ENCODE measurements at regions not wholly inside any gene's neighbourhood (a gene's known extent, or its start where the extent isn't known, plus 50 kb on each side); places are given as distances from the start of the nearest gene placed in this dataset.

DNA sequence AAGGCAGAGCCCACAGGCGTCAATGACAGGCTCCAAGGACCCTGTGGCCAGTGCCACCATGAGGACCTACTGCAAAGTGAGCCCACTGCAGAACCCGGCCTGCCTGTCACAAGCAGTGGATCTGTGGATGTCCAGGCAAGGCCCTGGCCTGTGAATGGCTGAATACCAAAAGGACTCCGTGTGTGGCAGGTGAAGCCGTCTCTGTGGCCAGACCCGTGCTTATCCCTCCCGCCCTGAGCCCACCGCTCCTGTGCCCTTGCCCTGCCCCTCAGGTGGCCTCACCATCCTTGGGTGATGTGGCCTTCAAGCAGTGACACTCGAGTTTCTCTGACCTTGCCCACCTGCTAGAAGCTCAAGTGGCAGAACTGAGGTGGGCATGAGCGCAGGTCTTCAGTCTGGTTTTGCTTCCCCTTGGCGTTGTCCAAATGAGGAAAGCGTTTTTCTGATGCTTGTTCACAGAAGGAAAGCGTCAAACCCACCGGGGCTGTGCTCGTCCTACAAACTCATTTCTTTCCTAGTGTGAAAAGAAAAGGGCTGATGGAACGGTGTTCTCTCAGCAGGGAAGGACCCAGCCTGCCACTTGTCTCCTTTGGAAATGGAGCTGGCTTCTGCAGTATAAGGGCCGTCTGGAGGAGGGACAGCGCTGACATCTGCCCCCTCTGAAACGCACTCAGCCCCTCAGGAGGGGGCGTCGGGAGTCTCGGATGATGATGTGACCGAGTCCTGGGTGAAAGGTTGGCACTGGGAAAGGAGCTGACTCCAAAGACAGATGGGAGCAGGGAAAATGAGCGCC, 377.7 kb upstream of the IRX4 start:
- DNase-seq (ENCODE audit: low read depth) = no peak
- H3K4me3 ChIP-seq (ENCODE audit: low read depth, low read length) = no peak overlapping the region
- TF ChIP-seq, protein P1, sequence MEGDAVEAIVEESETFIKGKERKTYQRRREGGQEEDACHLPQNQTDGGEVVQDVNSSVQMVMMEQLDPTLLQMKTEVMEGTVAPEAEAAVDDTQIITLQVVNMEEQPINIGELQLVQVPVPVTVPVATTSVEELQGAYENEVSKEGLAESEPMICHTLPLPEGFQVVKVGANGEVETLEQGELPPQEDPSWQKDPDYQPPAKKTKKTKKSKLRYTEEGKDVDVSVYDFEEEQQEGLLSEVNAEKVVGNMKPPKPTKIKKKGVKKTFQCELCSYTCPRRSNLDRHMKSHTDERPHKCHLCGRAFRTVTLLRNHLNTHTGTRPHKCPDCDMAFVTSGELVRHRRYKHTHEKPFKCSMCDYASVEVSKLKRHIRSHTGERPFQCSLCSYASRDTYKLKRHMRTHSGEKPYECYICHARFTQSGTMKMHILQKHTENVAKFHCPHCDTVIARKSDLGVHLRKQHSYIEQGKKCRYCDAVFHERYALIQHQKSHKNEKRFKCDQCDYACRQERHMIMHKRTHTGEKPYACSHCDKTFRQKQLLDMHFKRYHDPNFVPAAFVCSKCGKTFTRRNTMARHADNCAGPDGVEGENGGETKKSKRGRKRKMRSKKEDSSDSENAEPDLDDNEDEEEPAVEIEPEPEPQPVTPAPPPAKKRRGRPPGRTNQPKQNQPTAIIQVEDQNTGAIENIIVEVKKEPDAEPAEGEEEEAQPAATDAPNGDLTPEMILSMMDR (IDR thresholded peaks at IDR 0.05; ENCODE audit: control insufficient read depth, extremely low read depth, insufficient read depth) = no peak

DNA sequence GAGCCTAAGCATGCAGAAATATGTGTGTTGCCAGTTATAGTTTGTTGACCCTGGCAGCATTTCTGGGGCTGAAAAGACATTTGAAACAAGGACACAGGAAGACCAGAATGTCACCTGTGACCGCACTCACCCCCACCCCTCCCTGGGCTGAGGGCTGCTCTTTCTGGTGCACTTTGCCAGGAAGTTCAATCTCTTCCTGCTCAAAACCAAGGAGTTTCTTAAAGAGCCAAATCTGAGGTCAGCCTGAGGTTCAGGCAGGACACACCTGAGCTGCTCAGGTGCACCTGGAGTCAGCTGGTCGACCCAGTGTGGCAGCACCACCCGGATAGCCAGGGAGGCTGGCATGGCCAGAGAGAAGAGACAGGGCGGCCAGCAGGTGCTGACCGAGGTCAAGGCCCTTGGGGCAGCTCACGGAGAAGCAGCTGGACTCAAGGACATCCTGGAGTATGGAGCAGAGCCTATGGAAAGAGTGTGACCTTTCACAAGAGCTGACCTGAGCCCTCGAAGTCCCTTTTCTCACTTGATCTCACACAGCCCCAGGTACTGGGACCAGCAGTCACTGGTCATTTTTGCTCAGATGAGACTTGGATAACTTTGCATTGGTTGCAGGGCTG, 376.9 kb upstream of the IRX4 start:
- TF ChIP-seq, protein P1 (IDR thresholded peaks at IDR 0.05; ENCODE audit: control insufficient read depth, extremely low read depth, insufficient read depth) = no peak
- no peak overlapping the region for H3K4me3 ChIP-seq (ENCODE audit: low read depth, low read length)
- no peak for DNase-seq (ENCODE audit: low read depth)

DNA sequence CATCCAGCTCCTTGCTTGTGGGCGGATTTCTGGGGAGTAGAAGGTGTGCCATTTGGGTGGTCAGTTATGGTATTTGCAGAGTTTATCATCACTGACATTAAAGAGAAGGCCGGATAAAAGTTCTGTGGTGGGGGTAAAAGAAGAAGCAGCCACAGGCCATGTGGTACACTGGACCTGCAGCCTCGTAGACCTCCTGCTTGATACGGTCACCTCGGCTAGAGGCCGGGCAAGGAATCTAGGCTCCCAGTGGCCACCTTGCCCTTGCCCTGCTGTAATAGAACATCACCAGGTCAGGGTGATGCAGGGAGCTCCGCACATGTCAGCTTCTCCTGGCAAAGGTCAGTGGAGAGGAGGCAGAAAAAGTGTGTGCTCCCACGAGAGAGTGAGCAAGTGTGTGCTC, 376.1 kb upstream of the IRX4 start:
- no peak for DNase-seq (ENCODE audit: low read depth)
- TF ChIP-seq, protein P1 (IDR thresholded peaks at IDR 0.05; ENCODE audit: control insufficient read depth, extremely low read depth, insufficient read depth) = no peak
- H3K4me3 ChIP-seq (ENCODE audit: low read depth, low read length) = no peak overlapping the region

DNA sequence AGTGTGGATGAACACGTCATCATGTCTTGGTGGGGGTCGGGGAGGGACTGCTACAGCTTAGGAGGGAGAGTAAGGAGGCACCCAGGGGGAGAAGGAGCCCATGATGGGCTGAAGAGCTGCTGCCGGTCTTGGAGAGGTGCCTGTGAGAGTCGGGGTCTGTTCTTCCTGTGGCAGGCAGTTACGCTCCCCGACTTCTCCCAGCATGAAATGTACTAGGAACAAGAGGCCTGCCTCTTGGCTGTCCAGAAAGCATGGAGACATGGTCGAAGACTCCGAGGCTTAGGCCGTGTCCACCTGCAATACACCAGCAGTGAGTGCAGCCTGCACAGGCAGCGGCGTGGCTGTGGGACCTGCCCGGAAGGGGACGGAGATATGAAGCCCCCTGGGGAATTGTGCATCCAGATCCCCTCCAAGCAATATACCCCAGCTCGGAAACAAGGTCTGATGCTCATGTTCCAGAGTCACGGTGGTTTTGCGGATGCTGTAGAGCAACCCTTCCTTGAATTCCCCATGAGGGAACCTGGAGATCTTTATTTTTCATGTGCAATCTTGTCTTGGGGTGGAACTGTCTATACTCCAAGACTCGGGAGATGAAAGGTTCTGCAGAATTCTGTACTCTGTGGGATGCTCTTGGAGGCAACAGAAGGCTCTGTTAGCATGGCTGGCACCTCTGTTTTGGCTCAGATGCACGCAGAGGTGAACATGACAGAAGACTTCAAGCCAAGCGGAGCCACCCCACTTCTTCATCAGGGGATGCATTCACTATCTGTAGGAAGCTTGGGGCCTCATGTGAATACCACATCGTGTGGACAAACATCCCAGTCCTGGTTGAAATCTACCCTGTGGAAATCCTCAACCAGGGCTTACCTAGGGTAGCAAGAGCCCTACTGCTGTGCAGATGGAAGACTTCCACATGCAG, 374.9 kb upstream of the IRX4 start:
- no peak overlapping the region for H3K4me3 ChIP-seq (ENCODE audit: low read depth, low read length)
- DNase-seq (ENCODE audit: low read depth) = no peak
- TF ChIP-seq, protein P1 (IDR thresholded peaks at IDR 0.05; ENCODE audit: control insufficient read depth, extremely low read depth, insufficient read depth) = no peak

DNA sequence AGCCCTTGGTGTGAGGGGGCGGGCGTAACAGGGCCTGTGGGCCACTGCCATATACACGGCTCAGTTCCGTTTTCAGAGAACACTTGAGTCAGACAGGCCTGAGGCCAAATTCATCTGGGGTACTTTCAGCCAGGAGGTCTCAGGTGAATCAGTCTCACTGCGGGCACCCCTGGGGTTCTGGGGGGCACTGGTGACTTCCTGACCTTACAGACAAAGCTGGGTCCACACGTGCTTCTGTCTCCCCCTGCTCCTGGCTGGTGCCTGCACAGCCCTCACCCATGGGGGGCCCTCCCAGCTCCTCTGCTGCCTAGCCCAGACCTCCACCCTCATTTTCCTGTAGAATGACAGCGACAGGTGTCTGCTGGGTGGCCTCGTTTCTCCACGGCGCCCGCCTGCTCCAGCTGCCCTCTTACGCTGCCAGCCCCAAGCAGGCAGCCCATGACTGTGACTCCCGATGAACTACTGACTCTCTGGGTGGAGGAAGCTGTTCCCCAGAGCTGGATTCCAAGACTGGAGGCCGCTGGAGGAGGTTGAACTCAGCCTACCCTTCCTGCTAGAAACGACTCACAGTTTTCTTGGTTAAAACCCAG, 374.1 kb upstream of the IRX4 start:
- no peak overlapping the region for H3K4me3 ChIP-seq (ENCODE audit: low read depth, low read length)
- DNase-seq (ENCODE audit: low read depth) = no peak
- TF ChIP-seq, protein P1 (IDR thresholded peaks at IDR 0.05; ENCODE audit: control insufficient read depth, extremely low read depth, insufficient read depth) = no peak

DNA sequence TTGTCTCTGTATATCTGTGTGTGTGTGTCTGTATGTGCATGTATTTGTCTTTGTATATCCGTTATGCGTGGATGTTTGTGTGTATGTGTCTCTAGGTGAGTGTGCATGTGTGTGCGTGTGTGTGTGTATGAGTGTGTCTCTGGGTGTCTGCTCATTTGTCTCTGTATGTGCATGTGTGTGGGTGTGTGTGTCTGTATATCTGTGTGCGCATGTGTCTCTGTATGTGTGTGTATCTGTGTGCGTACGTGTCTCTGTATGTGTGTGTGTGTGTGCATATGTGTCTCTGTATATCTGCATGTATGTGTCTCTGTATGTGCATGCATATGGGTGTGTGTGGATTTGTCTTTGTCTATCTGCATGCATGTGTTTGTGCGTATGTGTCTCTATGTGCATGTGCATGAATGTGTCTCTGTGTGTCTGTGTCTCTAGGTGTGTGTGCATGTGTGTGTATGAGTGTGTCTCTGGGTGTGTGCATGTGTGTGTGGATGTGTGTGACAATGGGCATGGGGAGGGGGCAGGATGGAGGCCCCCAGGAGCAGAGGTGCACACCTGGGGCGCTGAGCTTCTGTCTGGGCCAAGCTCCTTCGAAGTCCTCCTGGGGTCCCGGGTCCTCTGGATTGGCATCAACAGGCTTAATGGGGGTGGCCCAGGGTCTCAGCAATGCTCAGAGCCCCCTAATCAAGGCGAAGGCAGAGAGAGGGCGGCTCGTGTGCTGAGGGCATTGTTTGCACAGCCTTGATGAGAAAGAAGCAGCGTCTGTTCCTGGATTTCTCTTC, 373.4 kb upstream of the IRX4 start:
- DNase-seq (ENCODE audit: low read depth) = no peak
- TF ChIP-seq, protein P1 (IDR thresholded peaks at IDR 0.05; ENCODE audit: control insufficient read depth, extremely low read depth, insufficient read depth) = no peak
- no peak overlapping the region for H3K4me3 ChIP-seq (ENCODE audit: low read depth, low read length)
